ENCODE measurements at regions not wholly inside any gene's neighbourhood (a gene's known extent, or its start where the extent isn't known, plus 50 kb on each side); places are given as distances from the start of the nearest gene placed in this dataset.

DNA sequence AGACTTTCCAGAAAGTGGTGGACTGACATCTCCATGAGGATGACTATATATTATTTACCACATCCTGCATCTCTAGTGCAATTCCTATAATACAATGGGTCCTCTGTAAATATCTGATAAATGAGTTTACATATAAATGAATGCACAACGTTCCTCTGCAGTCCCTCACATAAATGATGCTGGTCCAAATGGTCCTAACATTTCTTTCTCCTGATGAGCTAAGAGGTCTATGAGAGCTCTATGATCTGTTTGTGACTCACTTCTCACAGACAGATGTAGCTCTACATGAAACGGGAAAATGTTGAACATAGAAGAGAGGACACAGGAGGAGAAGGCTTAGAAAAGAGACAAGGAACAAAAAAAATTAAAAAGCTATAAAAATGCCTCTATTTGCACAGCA is 201.2 kb upstream of the PIK3C3 start:
- no peak for DNase-seq (ENCODE audit: low spot score)

GRCh38 chr18:41752826-41753225 is 202.2 kb upstream of the PIK3C3 start:
- DNase-seq (ENCODE audit: low spot score), result no peak

- no peak for DNase-seq (ENCODE audit: low spot score)
Observed at GRCh38 chr18:41751652-41752051, 203.4 kb upstream of the PIK3C3 start.

DNA sequence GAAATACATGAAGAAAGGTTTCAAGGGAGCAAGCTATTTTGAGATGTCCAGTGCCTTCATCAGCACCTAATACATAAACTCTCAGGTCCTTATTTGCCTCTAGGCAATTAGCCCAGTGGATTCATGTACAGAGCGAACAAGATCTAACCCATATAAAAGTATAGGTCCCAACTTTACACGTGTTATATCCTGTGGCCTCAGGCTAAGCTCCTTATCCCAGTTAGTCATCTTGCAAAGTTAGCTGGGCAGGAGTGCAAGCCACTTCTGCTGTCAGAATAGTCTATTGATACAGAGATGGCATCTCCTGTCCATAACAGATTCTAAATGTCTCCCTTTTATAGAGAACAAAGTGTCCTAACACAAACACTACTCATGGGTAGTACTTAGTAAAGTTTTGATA is 203.9 kb upstream of the PIK3C3 start:
- no peak for DNase-seq (ENCODE audit: low spot score)

DNA sequence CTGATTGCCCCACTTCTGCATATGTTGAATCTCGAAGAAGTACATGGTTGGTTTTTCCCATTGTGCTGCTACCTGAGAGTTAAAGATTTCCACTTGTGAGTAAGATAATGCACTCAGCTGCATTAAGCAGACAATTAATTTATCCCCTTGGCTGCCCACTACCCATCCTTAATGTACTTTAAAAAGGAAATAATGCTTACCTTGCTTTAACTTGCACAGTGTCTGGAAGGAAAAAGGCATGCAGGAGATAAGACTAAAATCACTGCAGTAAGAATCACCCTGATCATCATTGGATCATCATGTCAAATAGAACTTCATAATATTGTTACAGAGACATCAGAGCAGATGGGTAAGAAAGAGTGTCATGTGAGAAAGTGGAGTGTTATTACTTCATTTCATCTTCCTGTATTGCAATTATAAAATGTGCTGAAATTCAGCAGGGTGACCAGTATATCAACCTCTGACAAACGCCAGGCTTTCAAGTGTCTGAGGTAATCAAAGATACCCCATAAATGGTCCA is 207.3 kb upstream of the PIK3C3 start:
- no peak for DNase-seq (ENCODE audit: low spot score)

GRCh38 chr18:41745166-41746049 is 209.6 kb upstream of the PIK3C3 start:
- no peak for DNase-seq (ENCODE audit: low spot score)

DNA sequence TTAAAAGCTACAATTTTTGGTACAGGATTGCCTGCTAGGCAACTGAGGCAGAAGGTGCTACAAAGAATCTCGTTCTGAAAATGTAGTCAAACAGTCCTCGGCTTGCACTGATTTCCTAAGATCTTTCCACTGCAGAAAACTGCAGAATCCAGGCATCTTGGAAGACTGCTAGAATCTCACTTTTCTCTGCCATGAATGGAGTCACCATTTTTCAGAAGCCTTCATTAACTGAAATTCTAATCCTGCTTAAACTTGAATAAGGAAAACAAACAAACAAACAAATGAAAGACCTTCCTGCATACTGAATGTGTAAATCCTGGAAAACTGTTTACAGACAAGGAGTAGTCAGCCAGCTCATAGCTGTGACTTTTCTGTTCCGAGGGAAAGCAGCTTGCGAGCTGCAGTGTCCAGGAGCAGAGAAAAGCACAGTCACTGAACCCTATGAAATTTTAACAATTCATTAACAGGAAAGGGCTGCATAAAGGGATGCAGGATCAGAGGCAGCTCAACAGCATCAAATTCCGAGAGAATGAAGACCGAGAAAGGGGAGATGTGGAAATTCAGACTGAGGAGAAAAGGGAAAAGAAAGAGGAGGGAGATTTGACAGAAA is 210.5 kb upstream of the PIK3C3 start:
- DNase-seq (ENCODE audit: low spot score), result no peak

DNA sequence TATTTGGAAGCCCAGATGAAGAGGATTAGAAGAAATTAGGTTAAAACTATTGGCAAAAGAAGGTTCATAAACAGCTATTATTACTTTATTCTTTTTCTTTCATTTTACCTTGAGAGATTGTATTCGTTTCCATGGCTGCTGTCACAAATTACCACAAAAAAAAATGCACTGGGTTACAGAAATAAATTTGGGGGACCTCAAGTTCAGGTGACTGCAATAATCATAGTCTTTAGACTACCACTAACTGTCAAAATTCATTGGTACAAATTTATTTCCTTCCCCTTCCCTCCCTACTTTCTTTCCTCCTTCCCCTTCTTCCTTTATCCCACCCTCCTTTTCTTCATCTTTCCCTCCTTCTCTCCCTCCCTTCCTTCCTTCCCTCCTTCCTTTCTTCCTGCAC is 217.8 kb upstream of the PIK3C3 start:
- DNase-seq (ENCODE audit: low spot score), result no peak

DNA sequence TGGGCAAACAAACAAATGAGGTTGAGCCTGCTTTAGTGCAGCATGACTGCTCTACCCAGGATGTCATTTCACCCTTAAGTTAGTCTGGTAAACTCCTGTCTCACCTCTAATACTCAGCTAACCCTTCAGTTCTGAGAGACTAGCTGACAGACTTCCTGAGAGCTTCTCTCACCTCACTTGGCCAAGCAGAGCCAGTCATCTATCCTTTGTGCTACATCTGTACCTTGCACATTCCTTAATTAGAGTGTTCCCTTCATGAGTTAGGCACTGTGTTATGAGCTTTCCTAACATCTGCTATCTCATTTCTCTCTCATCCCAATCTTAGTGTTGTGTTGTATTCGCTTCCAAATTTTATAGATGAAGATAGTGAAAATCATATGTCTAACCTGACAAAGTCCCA is 220.1 kb upstream of the PIK3C3 start:
- no peak for DNase-seq (ENCODE audit: low spot score)

- DNase-seq (ENCODE audit: low spot score), result no peak
Observed at GRCh38 chr18:41732356-41732755, 222.7 kb upstream of the PIK3C3 start.

- DNase-seq (ENCODE audit: low spot score), result no peak
Observed at GRCh38 chr18:41731884-41732283, 223.2 kb upstream of the PIK3C3 start.

DNA sequence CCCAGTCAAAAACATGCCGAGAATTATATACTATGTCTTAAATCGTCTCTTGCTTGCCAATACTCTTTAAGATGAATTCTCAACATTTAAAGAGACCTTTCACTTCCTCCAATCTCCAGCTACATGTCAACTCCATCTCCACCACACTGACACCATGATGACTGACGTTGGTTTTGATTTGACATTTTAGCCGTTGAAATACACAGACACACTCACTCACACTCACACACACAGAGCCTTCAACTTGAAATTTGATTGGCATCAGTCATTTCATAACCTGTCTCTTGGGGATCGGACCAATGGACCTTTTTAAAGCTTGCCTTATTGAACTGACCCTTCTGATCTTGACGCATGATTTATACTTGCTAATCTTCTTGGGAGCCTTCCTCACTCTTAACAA is 230.8 kb upstream of the PIK3C3 start:
- no peak for DNase-seq (ENCODE audit: low spot score)

DNA sequence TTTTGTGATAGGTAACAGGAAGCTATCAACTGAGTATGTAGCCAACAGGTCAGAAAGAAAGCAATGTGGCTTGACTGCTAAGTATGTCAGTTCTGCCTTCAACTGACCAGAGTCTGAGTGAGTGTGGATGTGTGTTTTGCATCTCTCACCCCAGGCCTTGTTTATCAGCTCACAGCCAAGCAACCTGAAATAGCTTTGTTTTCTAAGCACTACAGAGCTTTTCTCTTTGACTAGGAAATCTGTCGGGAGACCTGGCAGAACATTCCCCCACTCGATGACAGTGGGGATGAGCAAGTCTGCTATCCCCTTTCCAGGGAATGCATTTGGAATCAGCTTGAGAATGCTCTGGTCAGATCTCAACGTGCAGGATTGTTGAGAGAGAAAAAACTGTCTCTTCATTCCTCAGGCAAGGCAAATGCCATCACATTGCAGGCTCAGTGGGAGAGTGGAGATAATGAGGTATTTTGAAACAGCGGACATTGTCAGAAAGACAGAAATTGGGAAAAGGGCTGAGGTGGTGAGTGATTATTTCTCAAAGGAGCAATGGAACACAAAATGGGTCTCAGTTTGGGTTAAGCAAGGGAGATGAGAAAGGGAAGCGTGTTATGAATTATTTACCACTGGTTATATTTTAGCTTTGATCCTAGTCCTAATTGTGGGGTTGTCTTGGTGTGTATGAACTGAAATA is 233.8 kb upstream of the PIK3C3 start:
- no peak for DNase-seq (ENCODE audit: low spot score)

- DNase-seq (ENCODE audit: low spot score), result no peak
Observed at GRCh38 chr18:41720226-41720625, 234.8 kb upstream of the PIK3C3 start.

DNA sequence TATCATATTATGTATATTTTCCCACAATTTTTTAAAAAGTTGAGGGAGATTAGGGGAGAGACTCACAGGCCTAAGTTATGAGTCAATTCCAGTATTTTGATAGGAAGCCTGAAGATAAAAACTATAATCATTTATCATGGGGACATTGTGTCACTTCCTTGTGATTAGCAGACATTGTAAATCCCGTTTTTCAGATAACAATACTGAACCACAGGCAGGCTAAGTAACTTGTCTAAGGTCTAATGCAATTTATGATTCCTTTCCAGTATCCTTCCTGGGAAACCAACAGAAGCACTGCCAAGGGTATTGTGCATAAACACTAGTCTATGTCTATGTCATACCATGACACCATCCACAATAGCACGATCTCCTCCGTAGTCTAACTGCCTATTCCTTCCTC is 235.2 kb upstream of the PIK3C3 start:
- DNase-seq (ENCODE audit: low spot score), result no peak

- no peak for DNase-seq (ENCODE audit: low spot score)
Observed at GRCh38 chr18:41714872-41715271, 240.2 kb upstream of the PIK3C3 start.

- DNase-seq (ENCODE audit: low spot score), result no peak
Observed at GRCh38 chr18:41713969-41714825, 240.8 kb upstream of the PIK3C3 start.

GRCh38 chr18:41706301-41706700 is 248.7 kb upstream of the PIK3C3 start:
- DNase-seq (ENCODE audit: low spot score), result no peak

GRCh38 chr18:41703744-41704530 is 251.1 kb upstream of the PIK3C3 start:
- DNase-seq (ENCODE audit: low spot score), result no peak

DNA sequence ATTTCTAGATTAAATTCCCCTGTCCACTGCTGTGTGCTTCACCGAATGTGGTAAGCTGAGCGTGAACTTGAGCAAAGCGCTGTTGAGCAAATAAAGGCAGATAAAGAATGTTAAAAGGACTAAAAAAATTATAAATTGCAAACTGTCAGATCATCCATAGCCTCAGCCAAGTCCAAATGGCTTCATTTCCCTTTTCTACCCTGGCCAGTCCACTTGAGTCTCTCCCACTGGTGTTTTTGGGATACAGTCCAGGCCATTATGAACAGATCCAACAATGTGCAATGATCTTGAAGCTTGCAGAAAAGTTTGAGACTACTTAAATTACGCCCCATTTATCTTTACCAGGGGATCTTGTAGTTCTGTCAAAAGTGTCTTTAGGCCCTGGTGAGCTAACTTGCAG is 254.6 kb upstream of the PIK3C3 start:
- no peak for DNase-seq (ENCODE audit: low spot score)

GRCh38 chr18:41695441-41695840 is 259.6 kb upstream of the PIK3C3 start:
- DNase-seq (ENCODE audit: low spot score), result no peak

All from HuH-7.5 (cell line).